Astrocyte (in vitro differentiated cells and primary cell): ENCODE measurements at regions not wholly inside any gene's neighbourhood (a gene's known extent, or its start where the extent isn't known, plus 50 kb on each side); places are given as distances from the start of the nearest gene placed in this dataset.

ENCODE experiments used
- EZH2 ChIP-seq: IDR thresholded peaks from 2 replicates; pipeline ENCODE4 v1.6.1; 2012; ENCODE audit warnings: mild to moderate bottlenecking, low read length, inconsistent platforms; ENCODE audit not compliant: insufficient read depth
- TF ChIP-seq, protein P1 (sequence below): IDR thresholded peaks from 2 replicates; pipeline ENCODE4 v1.5.1; 2011; ENCODE audit warnings: low read depth, mild to moderate bottlenecking, inconsistent platforms, low read length, moderate library complexity; ENCODE audit not compliant: insufficient read depth

DNA sequence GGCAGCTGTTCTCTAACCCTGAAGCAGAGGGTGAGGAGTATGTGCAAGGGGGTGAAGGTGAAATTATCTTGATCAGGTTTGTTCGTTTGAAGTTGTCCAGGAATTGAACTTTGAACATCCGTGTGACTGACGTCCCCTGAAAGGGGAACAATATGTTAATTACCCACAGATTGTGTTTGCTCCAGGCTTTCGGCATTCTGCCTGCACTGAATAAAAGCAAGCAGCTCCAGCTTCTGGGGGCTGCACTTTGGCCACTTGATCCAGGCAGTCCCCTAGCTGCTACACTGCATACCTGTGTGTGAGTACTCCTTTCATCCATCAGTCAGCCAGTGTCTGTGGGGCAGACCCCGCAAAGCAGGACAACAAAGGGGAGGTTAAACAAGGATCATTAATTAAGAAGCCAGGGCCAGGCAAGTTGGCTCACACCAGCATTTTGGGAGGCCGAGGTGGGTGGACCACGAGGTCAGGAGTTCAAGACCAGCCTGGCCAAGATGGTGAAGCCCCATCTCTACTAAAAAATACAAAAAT lies 104.8 kb upstream of the BTN3A2 start:
- TF ChIP-seq, protein P1, sequence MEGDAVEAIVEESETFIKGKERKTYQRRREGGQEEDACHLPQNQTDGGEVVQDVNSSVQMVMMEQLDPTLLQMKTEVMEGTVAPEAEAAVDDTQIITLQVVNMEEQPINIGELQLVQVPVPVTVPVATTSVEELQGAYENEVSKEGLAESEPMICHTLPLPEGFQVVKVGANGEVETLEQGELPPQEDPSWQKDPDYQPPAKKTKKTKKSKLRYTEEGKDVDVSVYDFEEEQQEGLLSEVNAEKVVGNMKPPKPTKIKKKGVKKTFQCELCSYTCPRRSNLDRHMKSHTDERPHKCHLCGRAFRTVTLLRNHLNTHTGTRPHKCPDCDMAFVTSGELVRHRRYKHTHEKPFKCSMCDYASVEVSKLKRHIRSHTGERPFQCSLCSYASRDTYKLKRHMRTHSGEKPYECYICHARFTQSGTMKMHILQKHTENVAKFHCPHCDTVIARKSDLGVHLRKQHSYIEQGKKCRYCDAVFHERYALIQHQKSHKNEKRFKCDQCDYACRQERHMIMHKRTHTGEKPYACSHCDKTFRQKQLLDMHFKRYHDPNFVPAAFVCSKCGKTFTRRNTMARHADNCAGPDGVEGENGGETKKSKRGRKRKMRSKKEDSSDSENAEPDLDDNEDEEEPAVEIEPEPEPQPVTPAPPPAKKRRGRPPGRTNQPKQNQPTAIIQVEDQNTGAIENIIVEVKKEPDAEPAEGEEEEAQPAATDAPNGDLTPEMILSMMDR = no peak
- TF ChIP-seq EZH2 = no peak
